Stomach smooth muscle (tissue), 2 donors: ENCODE measurements at regions not wholly inside any gene's neighbourhood (a gene's known extent, or its start where the extent isn't known, plus 50 kb on each side); places are given as distances from the start of the nearest gene placed in this dataset.

ENCODE experiments used
- H3K27ac ChIP-seq: one replicate; pipeline ENCODE4 v1.7.0; 2013; ENCODE audit warnings: mild to moderate bottlenecking, low read length, inconsistent platforms
- H3K27me3 ChIP-seq, 2 donors: one replicate each; pipeline ENCODE4 v1.7.0; 2013; ENCODE audit warnings: low read length in 2 of 2; ENCODE audit not compliant: insufficient read depth in 2 of 2, control insufficient read depth in 1 of 2
- H3K36me3 ChIP-seq, 2 donors: one replicate each; pipeline ENCODE4 v1.7.0; 2013; ENCODE audit warnings: low read length in 2 of 2; ENCODE audit not compliant: control insufficient read depth in 2 of 2, insufficient read depth in 2 of 2
- H3K4me1 ChIP-seq: one replicate; pipeline ENCODE4 v1.7.0; 2013; ENCODE audit warnings: low read length; ENCODE audit not compliant: control insufficient read depth, insufficient read depth
- H3K4me3 ChIP-seq, 2 donors: one replicate each; pipeline ENCODE4 v1.7.0; 2013; ENCODE audit warnings: low read length in 2 of 2
- H3K9ac ChIP-seq, 2 donors: one replicate each; pipeline ENCODE4 v1.7.0; 2013; ENCODE audit warnings: low read length in 2 of 2, mild to moderate bottlenecking in 1 of 2
- H3K9me3 ChIP-seq, 2 donors: one replicate each; pipeline ENCODE4 v1.7.0; 2013; ENCODE audit warnings: low read length in 2 of 2; ENCODE audit not compliant: control insufficient read depth in 2 of 2
- donor health status: healthy.
- donor health status: Pancreatic carcinoma.

DNA sequence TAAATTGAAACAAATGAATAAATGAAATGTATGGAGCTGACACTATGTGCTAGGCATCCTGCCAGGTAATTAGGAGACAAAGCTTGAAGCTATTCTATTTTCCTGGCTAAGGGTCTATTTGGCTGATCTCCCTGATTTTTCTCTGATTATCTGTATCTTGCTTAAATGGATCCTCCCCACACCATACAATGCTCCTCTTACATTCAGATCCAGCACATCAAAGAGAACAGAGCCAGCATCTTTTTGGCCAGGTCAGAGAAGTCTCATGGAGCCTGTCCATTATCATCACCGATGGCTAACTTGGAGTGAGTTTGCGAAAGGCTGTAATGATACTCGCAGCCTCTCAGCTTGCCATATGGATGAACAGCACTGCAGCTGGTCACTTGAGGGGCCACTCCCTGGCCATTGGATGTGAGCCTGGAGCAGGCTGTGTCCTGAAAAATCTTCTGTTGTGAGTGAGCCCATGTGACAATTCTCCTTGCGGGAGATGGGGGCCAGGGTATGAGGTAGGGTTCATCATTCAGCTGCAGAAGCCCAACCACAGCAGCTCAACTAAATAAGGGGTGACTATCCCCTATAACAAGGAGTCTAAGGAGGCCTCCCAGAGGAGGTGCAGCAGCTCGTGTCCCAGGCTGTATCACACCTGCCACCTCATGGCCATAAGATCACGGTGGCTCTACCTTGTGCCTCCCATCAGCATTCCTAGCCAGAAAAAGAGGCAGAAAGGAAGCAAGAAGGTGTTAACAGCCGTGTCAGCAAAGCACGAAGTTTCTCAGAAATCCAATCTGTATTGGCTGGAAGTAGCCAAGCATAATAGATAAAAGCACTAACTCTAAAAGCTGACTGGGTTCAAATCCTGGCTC, 69.3 kb upstream of the ST8SIA2 start:
- Histone ChIP-seq H3K4me1 (peaks cover 2% of the 10 kb centered on the region), H3K9me3 (no peaks in the 10 kb centered on the region), H3K27ac (no peak overlapping the region), H3K27me3 (no peaks in the 10 kb centered on the region), H3K36me3 (no peaks in the 10 kb centered on the region), H3K9ac (no peak overlapping the region), H3K4me3 (no peak overlapping the region)

DNA sequence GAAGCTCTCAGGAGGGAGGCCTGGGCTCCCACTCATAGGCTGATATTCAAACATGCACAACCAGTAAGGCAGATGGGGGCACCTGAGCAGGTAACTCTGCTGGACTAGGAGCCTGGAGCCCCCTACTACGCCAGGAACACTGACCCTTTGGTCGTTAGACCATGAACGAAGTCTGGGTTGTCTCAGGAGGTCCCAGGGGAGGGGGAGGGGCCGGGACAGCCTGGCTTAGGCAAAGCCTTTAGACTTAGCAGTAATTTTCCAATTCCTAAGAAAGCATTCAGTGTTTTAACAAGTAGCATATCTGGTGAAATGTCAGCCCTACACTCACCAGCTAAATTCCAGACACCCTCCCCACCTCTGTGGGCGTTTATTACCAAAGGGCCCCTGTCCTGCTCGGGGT, 67.4 kb upstream of the ST8SIA2 start:
- no peaks in the 10 kb centered on the region for H3K36me3 ChIP-seq
- no peaks in the 10 kb centered on the region for H3K9me3 ChIP-seq
- no peaks in the 10 kb centered on the region for H3K27me3 ChIP-seq
- peaks cover 2% of the 10 kb centered on the region for H3K4me1 ChIP-seq
- no peak overlapping the region for H3K4me3 ChIP-seq
- H3K27ac ChIP-seq = no peak overlapping the region
- H3K9ac ChIP-seq = no peak overlapping the region

DNA sequence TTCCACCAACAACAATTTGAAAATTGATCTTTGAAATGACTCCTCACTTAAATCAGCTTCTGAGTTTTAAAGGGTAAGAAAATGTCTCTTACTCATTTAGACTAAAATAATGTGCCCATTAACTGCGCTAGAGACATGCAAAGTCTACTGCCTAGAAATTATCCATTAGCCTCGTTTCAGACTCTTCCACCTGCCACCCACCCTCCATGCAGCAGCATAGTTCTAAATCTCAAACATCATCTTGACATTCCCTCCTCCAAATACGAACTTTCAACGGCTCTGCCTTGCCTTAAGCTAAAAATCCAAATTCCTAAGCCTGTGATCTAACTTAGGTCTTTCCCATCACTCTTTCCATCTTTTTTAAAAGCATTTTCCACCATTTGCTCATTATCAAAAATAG, 66.6 kb upstream of the ST8SIA2 start:
- Histone ChIP-seq H3K4me3 (no peak overlapping the region), H3K36me3 (no peaks in the 10 kb centered on the region), H3K4me1 (peaks cover 2% of the 10 kb centered on the region), H3K9ac (no peak overlapping the region), H3K27me3 (no peaks in the 10 kb centered on the region), H3K27ac (no peak overlapping the region), H3K9me3 (peaks cover 0 to 4% of the 10 kb centered on the region in 2 donors)

DNA sequence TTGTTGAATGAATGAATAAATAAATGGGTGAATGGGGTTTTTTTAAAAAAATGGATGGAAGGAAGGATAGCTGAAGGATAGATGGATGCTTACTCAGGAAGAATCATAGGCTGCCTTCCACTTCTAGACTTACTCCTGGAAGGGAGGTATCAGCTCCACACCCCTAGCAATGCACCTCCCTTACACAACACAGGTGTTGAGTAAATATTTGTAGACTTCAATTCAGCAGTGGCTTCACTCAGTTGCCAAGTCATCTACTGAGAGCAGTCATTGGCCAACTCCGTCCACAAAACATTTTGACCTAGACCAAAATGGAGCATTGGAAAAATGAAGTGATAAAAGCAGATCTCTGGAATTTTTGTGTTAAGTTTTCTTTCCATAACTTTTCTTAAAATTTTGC, 65.5 kb upstream of the ST8SIA2 start:
- Histone ChIP-seq H3K36me3 (no peaks in the 10 kb centered on the region), H3K27ac (no peak overlapping the region), H3K9ac (no peak overlapping the region), H3K4me3 (no peak overlapping the region), H3K4me1 (peaks cover 2% of the 10 kb centered on the region), H3K27me3 (no peaks in the 10 kb centered on the region), H3K9me3 (peaks cover 5 to 10% of the 10 kb centered on the region in 2 donors)

DNA sequence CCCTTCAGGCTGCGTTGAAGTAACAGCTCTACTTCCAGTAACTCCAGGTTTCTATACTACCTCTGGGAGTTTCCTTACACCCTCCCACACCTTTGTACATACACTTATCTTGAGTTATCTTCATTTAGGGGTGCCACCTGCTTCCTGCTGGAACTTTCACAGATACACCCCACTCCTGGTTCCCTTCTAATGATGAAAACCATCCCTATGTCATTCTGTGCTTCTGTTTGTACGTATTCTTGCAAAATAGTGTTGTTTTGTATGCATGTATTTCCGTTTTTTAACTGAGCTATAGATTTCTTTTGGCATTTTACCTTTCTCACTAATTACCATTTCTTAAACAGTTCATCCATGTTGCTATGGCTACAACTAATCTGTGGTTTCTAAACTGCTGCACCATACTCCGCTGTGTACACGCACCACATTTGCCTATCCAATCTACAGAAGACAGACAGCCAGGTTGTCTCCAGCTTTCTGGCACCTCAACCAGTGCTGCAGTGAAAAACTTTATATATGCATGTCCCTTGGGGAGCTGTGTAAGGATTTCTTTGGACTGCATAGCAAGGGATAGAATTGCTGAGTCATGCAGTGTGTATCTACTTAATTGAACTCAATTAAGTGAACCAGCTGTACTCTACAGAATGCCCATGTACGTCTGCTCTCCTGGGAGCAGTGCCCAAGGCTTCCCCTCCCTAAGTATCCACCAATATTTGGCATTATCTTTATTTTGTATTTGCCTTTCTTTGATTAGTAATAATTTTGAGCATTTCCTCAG, 61.4 kb upstream of the ST8SIA2 start:
- Histone ChIP-seq H3K9ac (no peak overlapping the region), H3K4me3 (no peak overlapping the region), H3K9me3 (peaks cover 5 to 10% of the 10 kb centered on the region in 2 donors), H3K27me3 (no peaks in the 10 kb centered on the region), H3K27ac (no peak overlapping the region), H3K36me3 (no peaks in the 10 kb centered on the region), H3K4me1 (no peaks in the 10 kb centered on the region)

DNA sequence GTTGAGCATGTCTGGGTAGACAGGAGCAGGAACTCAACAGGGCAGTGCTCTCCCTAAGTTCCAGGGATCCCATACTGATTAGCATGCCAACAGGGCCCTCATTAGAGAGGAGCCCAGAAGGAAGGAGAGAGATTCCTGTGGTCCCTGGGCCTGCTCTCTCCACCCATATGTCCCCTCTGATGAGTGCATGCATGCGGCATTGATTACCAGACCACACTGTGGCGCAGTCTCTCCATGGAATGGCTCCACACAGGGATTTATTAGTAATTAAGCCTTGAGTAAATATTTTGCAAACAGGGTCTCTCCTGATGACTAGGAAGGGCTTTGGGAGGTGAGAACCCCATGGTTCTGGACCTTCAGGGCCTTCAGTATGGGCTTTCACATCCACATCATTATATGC, 60.0 kb upstream of the ST8SIA2 start:
- no peaks in the 10 kb centered on the region for H3K27me3 ChIP-seq
- no peak overlapping the region for H3K9ac ChIP-seq
- no peaks in the 10 kb centered on the region for H3K4me1 ChIP-seq
- H3K27ac ChIP-seq = no peak overlapping the region
- H3K4me3 ChIP-seq = no peak overlapping the region
- H3K36me3 ChIP-seq = no peaks in the 10 kb centered on the region
- peaks cover 5 to 10% of the 10 kb centered on the region in 2 donors for H3K9me3 ChIP-seq

DNA sequence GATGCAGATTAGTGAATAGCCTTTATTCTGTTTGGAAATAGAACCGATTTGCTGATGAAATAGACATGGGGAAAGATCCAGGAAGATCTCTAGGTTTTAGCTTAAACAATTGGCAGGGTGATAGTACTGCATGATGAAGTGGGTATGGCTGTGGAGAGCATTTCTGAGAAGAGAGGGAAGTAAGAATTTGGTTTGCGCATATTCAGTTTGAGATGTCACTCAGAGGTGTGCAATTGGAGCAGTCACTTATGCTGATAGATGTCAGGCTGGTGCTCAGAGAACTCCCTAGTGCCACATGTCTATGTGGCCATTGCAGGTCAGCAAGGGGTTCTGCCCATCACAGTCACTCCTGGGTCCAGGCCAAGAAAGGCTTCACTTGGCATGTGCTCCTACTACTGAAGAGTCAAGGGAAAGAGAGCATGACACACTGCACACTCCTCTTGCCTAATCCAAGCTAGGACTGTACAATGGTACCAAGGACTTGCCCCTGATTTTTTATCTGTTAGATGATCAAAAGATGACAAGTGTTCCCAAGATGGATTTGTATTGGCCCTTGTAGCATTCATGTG, 57.2 kb upstream of the ST8SIA2 start:
- Histone ChIP-seq H3K9ac (no peak overlapping the region), H3K4me3 (no peak overlapping the region), H3K4me1 (no peaks in the 10 kb centered on the region), H3K27me3 (peaks cover 0 to 5% of the 10 kb centered on the region in 2 donors), H3K27ac (no peak overlapping the region), H3K9me3 (peaks cover 5 to 10% of the 10 kb centered on the region in 2 donors), H3K36me3 (no peaks in the 10 kb centered on the region)

DNA sequence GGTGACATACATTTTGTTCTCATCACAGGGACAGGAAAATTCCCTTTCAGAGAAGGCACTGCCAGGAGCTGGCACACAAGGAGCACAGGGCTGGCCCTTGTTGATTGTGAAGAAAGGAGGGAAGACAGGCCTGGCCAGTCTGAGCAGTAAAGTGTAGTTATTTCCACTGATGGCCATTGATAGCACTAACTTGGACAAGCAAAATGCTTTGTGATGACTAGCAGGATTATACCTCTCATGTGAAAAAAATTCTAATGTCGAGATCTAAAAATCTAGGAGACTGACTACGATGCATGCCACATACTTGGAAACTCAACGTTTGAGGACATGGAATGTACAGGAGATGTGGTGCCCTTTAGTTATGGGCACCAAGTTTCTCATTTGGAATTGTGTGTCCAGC, 54.3 kb upstream of the ST8SIA2 start:
- Histone ChIP-seq H3K27me3 (peaks cover 0 to 9% of the 10 kb centered on the region in 2 donors), H3K9me3 (no peaks in the 10 kb centered on the region), H3K36me3 (no peaks in the 10 kb centered on the region), H3K9ac (no peak overlapping the region), H3K27ac (no peak overlapping the region), H3K4me3 (no peak overlapping the region), H3K4me1 (no peaks in the 10 kb centered on the region)
